ENCODE measurements at regions not wholly inside any gene's neighbourhood (a gene's known extent, or its start where the extent isn't known, plus 50 kb on each side); places are given as distances from the start of the nearest gene placed in this dataset.
"Not testable (repeated sequence)": the region's sequence is repeated elsewhere in the genome, so short reads cannot be mapped to it uniquely, and the experiment has no call there.

DNA sequence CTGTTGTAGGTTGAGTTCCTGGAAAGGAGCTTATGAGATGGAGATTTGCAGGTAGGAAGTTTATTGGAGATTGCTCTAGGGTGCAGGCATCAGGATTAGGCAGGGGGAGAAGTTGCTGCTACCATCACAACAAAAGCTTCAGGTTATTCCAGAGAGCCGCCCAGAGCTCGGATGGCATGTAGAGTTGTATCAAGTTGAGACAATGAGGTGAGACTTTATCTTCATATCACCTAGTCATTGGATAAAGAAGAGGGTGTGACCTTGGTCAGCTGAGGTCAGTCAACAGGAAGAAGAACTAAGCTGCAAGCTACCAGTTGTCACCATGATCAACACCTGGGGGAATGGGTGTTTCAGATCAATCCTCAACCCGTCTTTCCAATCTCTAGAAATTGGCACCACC is 342.0 kb downstream of the RFC3 start:
- no peak for DNase-seq

DNA sequence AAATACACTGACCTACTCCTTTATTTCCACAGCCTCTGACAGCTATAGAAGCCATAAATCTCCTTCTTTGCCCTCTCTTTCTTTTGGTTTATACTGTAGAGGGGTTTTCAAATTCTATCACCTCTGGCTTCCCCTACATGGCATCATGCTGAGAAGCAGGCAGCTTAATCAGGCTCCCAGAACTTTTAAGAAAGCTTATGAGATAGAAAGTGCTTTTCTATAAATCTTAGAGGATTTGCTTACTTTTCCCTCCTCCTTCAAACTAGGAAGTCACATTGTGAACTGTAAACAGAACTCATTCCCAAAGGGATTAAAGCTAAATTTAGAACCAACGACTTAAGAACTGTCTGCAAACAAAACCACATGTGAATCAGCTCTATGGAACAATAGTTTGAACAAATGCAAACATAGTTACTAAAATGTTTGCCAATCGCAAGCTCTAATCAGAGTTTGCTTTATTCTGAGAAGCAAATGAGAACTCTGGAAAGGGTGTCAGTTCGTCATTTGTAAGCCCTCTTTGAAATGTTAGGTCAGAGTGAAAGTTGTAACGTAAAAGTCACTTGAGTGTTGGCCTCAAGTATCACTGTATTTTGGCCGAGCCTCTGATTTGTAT is 344.1 kb downstream of the RFC3 start:
- DNase-seq = no peak

GRCh38 chr13:34162544-34162933 is 344.6 kb downstream of the RFC3 start:
- DNase-seq = no peak

DNA sequence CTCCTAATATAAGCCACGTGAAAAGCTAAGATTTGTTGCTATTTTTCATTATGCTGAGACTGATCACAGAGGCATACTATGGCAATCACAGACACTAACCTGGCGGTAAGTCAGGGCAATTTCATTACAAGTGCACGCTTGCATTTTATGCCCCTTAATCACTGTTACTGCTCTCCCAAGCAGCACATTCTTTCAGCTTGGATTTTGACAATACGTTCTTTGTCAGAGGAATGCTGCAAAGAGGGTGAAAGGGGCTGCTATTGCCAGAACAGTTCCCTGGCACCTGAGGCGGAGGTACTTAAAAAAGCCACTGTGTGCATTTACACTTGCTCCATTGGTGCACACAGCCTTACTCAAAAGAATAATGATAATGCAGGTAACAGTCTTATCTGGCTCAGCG is 346.6 kb downstream of the RFC3 start:
- DNase-seq = no peak

DNA sequence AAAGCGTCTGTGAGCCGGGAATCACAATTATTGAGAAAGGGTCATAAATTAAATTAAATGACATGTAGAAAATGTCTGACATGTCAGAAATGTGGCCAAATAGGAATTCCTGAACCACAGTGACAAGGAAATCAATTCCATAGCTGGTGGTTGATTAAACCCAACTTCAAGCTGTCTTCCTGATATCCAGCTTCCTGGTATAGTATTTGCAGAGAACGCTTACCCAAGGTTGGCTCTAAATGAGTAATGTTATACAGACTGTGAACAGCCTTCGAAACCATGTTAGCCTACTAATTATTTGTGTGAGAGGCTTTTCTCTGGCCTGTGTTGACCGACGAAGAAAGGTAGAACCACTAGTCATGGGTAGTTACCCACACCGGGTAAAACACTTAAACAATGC is 347.2 kb downstream of the RFC3 start:
- no peak for DNase-seq

DNA sequence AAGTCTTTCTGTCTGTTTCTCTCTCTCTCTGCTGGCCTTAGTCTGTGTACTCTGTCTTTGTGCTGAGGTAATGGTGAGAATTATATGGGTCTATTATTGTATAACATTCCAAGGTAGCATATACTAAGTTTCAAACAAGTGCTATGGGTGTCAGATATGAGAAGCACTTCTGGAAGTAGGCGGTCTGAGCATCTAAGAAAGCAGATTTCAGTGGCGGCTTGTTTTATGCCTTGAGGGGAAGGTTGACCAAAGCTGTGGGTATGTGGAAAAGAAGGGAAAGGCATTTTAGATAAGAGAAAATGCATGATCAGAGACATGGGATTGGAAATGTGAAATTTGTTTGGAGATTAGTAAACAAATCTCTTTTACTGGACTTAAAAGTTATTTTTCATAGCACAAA is 348.5 kb downstream of the RFC3 start:
- DNase-seq = no peak

DNA sequence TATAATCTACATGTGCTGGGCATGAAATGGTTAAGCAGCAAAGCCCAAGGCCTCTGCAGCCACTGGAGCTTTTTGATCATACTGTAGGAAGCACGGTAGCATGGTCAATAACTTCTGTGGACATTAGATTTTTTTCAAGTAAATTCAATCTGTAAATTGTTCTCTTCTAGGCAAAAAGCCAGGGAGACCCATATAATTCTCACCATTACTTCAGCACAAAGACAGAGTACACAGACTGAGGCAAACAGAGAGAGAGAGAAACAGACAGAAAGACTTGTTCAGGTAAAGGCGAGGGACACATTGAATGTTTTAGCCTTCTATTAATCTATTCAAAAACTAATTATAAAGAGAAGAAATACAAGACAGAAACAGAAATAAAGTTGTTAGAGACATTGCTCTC is 349.4 kb downstream of the RFC3 start:
- no peak for DNase-seq

DNA sequence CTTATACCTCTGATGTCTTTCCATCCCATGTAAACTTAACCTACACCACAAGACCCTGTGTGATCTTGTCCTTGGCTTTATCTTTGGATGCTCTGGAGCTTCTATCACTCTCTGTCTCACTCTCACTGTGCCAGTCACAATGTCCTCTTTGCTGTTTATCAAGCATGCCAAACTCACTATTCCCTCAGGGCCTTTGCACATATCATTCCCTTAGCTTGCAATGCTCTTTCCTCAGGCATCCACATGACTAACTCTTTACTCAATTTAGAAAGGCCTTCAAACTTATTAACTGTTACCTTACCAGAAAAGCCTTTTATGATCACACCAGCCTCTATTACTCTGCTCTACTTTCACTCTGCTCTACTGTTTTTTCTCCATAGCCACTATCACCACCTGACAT is 354.1 kb downstream of the RFC3 start:
- DNase-seq = no peak

- no peak for DNase-seq
These were observed 356.8 kb downstream of the RFC3 start for GRCh38 chr13:34174671-34175145.

- no peak for DNase-seq
These were observed 357.6 kb downstream of the RFC3 start for GRCh38 chr13:34175551-34175950.

DNA sequence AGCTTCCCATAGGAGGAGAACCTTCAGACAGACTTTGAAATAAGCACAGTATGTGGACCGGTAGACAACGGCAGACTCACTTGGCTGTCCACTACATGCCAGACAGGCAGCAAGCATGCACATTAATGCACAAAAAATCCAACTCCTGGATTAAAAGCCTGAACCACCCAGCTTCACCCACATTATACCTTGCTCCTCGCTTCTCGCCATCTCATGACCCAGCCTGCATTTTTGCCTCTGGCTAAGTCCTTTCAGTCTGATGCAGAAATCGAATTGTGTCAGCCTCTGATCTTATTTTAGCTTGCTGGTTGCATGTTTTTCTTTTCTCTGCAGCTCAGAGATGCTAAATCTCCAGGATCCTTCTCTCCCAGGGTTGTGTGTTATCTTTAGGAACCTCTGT is 358.7 kb downstream of the RFC3 start:
- no peak for DNase-seq

DNA sequence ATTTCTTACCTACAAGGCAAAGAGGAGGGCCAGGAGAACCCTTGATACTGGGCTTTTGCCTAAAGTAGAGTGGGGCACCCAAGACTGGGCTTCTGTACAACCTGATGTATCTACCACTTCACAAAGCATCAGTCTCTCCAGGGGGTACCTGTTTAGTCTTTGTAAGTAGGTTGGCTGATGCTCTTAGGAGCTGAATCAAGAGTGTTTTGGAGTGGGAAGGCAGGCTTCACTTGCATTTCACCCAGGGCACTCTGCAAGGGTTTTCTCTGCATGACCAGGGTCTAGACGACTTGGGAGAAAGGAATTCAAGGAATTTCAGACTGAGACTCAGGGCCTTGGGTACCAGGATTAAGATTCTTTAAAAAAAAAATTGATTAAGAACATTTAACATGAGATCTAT is 361.5 kb downstream of the RFC3 start:
- DNase-seq = no peak

DNA sequence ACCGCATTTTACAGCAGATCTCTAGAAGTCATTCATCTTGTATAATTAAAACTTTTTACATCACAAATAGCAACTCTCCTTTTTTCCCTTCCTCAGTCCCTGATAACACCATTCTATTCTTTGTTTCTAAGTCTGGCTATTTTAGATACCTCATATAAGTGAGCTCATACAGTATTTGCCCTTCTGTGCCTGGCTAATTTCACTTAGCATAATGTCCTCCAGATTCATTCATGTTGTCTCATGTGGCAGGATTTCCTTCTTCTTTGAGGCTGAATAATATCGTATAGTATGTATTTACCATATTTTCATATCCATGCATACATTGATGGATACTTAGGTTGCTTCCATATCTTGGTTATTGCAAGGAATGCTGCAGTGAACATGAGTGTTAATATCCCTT is 362.0 kb downstream of the RFC3 start:
- no peak for DNase-seq

DNA sequence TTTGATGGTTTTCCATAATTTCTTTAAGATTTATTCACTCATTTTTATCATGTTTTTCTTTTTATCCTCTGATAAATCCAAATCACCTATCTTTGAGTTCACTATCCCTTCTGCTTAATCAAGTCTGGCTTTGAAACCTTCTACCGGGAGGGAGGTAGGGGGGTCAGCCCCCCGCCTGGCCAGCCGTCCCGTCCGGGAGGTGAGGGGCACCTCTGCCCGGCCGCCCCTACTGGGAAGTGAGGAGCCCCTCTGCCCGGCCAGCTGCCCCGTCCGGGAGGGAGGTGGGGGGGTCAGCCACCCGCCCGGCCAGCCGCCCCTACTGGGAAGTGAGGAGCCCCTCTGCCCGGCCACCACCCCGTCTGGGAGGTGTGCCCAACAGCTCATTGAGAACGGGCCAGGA is 363.3 kb downstream of the RFC3 start:
- DNase-seq = not testable (repeated sequence)

DNA sequence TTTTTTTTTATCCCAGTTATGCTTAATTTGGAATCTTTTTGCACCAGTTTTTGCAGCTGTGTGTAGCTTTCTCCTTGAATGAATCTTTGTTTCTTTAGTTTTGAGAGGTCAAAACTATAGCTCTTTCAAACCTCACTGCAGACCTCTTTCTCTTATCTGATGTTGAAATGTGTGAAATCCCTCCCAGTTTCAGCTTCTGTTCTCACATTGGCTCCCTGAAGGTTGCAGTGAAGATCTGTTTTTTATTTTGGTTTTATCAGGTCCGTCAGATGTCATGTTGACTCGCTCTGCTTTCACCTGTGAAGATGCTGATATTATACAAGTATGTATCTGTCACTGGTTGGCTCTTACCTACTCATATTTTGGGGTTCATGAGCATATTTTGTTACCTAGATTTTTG is 372.0 kb downstream of the RFC3 start:
- no peak for DNase-seq

- DNase-seq = no peak
These were observed 383.3 kb downstream of the RFC3 start for GRCh38 chr13:34201050-34201913.

DNA sequence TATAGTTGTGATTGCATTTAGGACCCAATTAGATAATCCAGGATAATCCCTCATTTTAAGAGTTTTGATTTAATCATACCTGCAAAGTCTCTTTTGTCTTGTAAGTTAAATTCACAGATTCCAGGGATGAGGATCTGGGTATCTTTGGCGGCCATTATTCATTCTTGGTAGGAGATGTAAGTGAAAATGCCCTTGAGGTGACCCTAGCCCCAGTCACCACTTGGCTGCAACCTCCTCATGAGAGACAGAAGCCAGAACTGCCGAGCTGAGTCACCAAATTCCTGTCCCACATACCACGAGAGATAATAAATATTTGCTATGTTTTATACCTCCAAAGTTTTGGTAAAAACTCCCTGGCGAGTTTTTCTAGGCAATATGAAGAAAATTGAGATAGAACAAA is 389.4 kb downstream of the RFC3 start:
- DNase-seq = no peak

DNA sequence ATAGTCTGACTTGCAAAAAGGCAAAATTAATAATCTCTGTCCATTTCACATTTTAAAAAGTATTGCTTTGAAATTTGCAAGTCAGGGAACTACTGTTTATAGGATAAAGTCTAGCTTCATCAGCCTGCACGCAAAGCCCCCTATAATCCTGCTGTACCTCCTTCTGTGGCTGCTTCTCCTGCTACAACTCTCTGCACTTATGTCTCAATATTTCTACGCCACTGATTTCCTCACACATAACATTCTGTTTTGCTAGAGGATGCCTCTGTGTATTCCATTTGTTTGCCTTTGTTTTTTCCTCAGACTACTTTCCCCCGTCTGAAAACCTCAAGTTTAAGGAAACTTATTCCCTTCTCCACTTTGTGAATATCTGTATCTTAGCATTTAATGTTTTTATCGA is 389.9 kb downstream of the RFC3 start:
- DNase-seq = no peak

DNA sequence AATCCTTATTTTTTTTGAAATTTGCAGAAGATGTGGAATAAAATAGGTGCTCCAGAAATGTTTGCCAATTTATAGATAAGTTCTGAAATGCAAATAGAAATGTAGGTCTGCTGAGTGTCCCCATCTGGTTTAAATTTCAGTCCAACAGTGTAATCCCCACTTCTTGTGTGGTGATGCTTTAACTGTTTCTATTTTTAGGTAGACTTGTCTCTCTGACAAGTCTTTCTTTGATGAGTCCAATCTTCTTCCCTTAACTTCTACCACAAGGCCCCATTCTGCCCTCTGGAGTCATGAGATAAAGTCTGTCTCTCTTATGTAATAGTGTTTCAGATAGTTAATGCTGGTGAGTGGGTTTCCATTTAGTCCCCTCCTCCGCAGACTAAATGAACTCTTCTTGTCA is 390.4 kb downstream of the RFC3 start:
- DNase-seq = no peak

GRCh38 chr13:34210341-34210740 is 392.4 kb downstream of the RFC3 start:
- DNase-seq = no peak

GRCh38 chr13:34214686-34215085 is 396.7 kb downstream of the RFC3 start:
- DNase-seq = no peak

- no peak for DNase-seq
These were observed 398.3 kb downstream of the RFC3 start for GRCh38 chr13:34216256-34216655.

GRCh38 chr13:34217343-34218025 is 399.5 kb downstream of the RFC3 start:
- no peak for DNase-seq

Measured in nucleus accumbens (tissue), 56 donors.